K562 (cell line): ENCODE measurements at regions not wholly inside any gene's neighbourhood (a gene's known extent, or its start where the extent isn't known, plus 50 kb on each side); places are given as distances from the start of the nearest gene placed in this dataset.
A peak's percentile ranks its signal among the peaks of the same experiment; 100 is the strongest.

Source experiments
- ATAC-seq: fragments of 200-7000 bp; cut with Tn5 transposase; 3 replicates; pipeline ENCODE4 v1.9.1; 2020; ENCODE audit warnings: moderate library complexity
- BruUV-seq: library from RNA; stranded (reverse); fragments of 400-500 nt; replicated peaks from 2 replicates; lab custom pipeline; 2021; lab: Mats Ljungman, UMichigan
- CTCF ChIA-PET: fragments of 300-600 bp; formaldehyde crosslinking; extraction: SDS; loops from one replicate; lab custom pipeline; 2021; ENCODE audit warnings: low intra/inter-chr PET ratio; lab: Yijun Ruan, JAX
- POLR2A ChIA-PET: fragments of 300-600, 350-650 bp; sonication (Branson Sonifier 250); formaldehyde crosslinking; extraction: SDS; loops from one replicate; lab custom pipeline; 2021; ENCODE audit warnings: antibody characterized with exemption, inconsistent platforms; lab: Yijun Ruan, JAX
- DNase-seq, 4 experiments: peaks; one replicate each; pipeline versions ENCODE4 v3.0.0 to v3.0.0-alpha.2; 2011 to 2018; ENCODE audit warnings: low spot score in 3 of 4, mixed read lengths in 3 of 4; ENCODE audit errors: extremely low read depth in 1 of 4
- FAIRE-seq: peaks from 2 replicates; lab custom pipeline; 2011; peaks lifted over from hg19 to GRCh38; lab: Jason Lieb, UNC
- H2AFZ ChIP-seq: 2 replicates; pipeline ENCODE4 v1.6.0; 2011; ENCODE audit warnings: low read depth, low read length, control low read depth, inconsistent platforms
- H3K27ac ChIP-seq: fragments of 200-600 bp; 3 replicates; pipeline ENCODE4 v1.8.0; 2011; ENCODE audit warnings: low read depth, mild to moderate bottlenecking, control low read depth, inconsistent platforms, low read length, moderate library complexity, mixed read lengths; ENCODE audit errors: extremely low read depth
- H3K27me3 ChIP-seq, 2 experiments: fragments of 300-600 bp in 1 of 2; 2 replicates in 1 of 2; 3 replicates in 1 of 2; pipeline versions ENCODE4 v1.6.0 to v1.8.0; 2011; ENCODE audit warnings: inconsistent platforms in 2 of 2, low read length in 2 of 2, mild to moderate bottlenecking in 1 of 2, mixed read lengths in 1 of 2, moderate library complexity in 1 of 2; ENCODE audit not compliant: control insufficient read depth in 2 of 2, insufficient read depth in 2 of 2
- H3K36me3 ChIP-seq: fragments of 300-600 bp; 3 replicates; pipeline ENCODE4 v1.8.0; 2011; ENCODE audit warnings: mild to moderate bottlenecking, low read length, inconsistent platforms; ENCODE audit not compliant: control insufficient read depth, insufficient read depth
- H3K4me1 ChIP-seq, 2 experiments: fragments of 200-600 bp in 1 of 2; replicated peaks in 1 of 2; 2 replicates in 1 of 2; 3 replicates in 1 of 2; pipeline versions ENCODE4 v1.5.1 to v1.8.0; 2011; ENCODE audit warnings: inconsistent platforms in 2 of 2, low read length in 2 of 2, mild to moderate bottlenecking in 1 of 2, mixed read lengths in 1 of 2, moderate library complexity in 1 of 2; ENCODE audit not compliant: control insufficient read depth in 2 of 2, insufficient read depth in 2 of 2
- H3K4me2 ChIP-seq: 2 replicates; pipeline ENCODE4 v1.6.1; 2011; ENCODE audit warnings: low read length, control low read depth, inconsistent platforms, mixed read lengths; ENCODE audit not compliant: insufficient read depth
- H3K4me3 ChIP-seq: fragments of 200-600 bp; sonication (generic), shearing (Covaris generic); 2 replicates; pipeline ENCODE4 v1.5.1; 2016; ENCODE audit warnings: control low read depth, inconsistent platforms
- H3K79me2 ChIP-seq: fragments of 200-600 bp; 3 replicates; pipeline ENCODE4 v1.8.0; 2011; ENCODE audit warnings: low read length, inconsistent platforms; ENCODE audit not compliant: control insufficient read depth, insufficient read depth
- H3K9ac ChIP-seq, 2 experiments: 2 replicates each; pipeline versions ENCODE4 v1.6.0 to v1.6.1; 2011; ENCODE audit warnings: low read depth in 2 of 2, low read length in 2 of 2, control low read depth in 1 of 2, inconsistent platforms in 1 of 2, mild to moderate bottlenecking in 1 of 2, mixed read lengths in 1 of 2; ENCODE audit not compliant: insufficient read depth in 1 of 2
- H3K9me1 ChIP-seq: one replicate; pipeline ENCODE4 v1.6.0; 2011; ENCODE audit warnings: inconsistent platforms, mild to moderate bottlenecking, low read length, moderate library complexity; ENCODE audit not compliant: control insufficient read depth, insufficient read depth
- H3K9me3 ChIP-seq: replicated peaks from 2 replicates; pipeline ENCODE4 v1.5.1; 2011; ENCODE audit warnings: low read depth, low read length, inconsistent platforms; ENCODE audit not compliant: control insufficient read depth, insufficient read depth
- H4K20me1 ChIP-seq: replicated peaks from 2 replicates; pipeline ENCODE4 v1.6.1; 2011; ENCODE audit warnings: low read length, inconsistent platforms, mixed read lengths; ENCODE audit not compliant: control insufficient read depth, insufficient read depth
- CBX8 ChIP-seq: fragments of 200-600 bp; sonication (generic); IDR thresholded peaks from 2 replicates; pipeline ENCODE4 v1.6.1; 2012; ENCODE audit warnings: borderline replicate concordance, mixed run types, low read depth, mild to moderate bottlenecking, moderate library complexity, mixed read lengths, low read length, control low read depth, inconsistent platforms; ENCODE audit not compliant: poor library complexity, severe bottlenecking; ENCODE audit errors: extremely low read depth
- CEBPB ChIP-seq: fragments of 450-650 bp; IDR thresholded peaks from 2 replicates; pipeline ENCODE4 v1.6.1; 2016; ENCODE audit warnings: missing genetic modification characterization, missing compliant biosample characterization
- NCOA2 ChIP-seq, 2 experiments: fragments of 450-650 bp; IDR thresholded peaks; 2 replicates each; pipeline ENCODE4 v1.6.1; 2018; ENCODE audit warnings: mild to moderate bottlenecking in 2 of 2, moderate library complexity in 1 of 2; ENCODE audit not compliant: partially characterized antibody in 2 of 2
- XRCC3 ChIP-seq: fragments of 450-650 bp; IDR thresholded peaks from 2 replicates; pipeline ENCODE4 v1.6.1; 2017; ENCODE audit warnings: mild to moderate bottlenecking, moderate library complexity
- ZBED1 ChIP-seq: IDR thresholded peaks from 2 replicates; pipeline ENCODE4 v1.6.1; 2014
- WGBS: fragments of 100-300 bp; shearing (Covaris generic); methylation state at CpG from one replicate; pipeline ENCODE4 v1.1.6; 2016; ENCODE audit warnings: low coverage, mixed read lengths; ENCODE audit not compliant: insufficient coverage; ENCODE audit errors: missing lambda C conversion rate; 5-methylcytosine and 5-hydroxymethylcytosine counted together
- in situ Hi-C: fragments of 300-500 bp; cut with MboI; formaldehyde crosslinking; loops from 4 replicates; pipeline ENCODE4 v1.15.0; 2018; ENCODE audit warnings: inconsistent platforms, mixed read lengths
- intact Hi-C: fragments of 100-400 bp; cut with micrococcal nuclease; formaldehyde crosslinking; loops from 2 replicates; pipeline ENCODE4 v1.14.2; 2022
- TF ChIP-seq, protein P1 (sequence below), 3 experiments: IDR thresholded peaks in 2 of 3; conservative IDR thresholded peaks in 1 of 3; 2 replicates each; pipeline ENCODE4 v1.5.1; 2011 to 2012; ENCODE audit warnings: low read length in 3 of 3, mild to moderate bottlenecking in 3 of 3, control low read depth in 2 of 3, improper control_type of control experiment in 1 of 3, inconsistent platforms in 1 of 3, low read depth in 1 of 3, mixed read lengths in 1 of 3, moderate library complexity in 1 of 3; ENCODE audit not compliant: insufficient read depth in 2 of 3

- Histone ChIP-seq H3K4me3 (no peak overlapping the region), H3K27me3 (peaks cover 0 to under 1% of the 10 kb centered on the region in 2 experiments; a peak in 1 of 5 replicates), H3K9me3 (0 out of 2 replicates have a peak, but pooled peaks cover 1% of the 10 kb centered on the region), H3K79me2 (no peaks in the 10 kb centered on the region), H3K4me2 (no peak overlapping the region), H3K36me3 (no peaks in the 10 kb centered on the region), H3K9me1 (no peaks in the 10 kb centered on the region), H3K4me1 (no peaks in the 10 kb centered on the region), H4K20me1 (0 out of 2 replicates have a peak, but pooled peaks cover under 1% of the 10 kb centered on the region), H3K27ac (no peak overlapping the region)
- FAIRE-seq (no peak), ATAC-seq (peak; percentile 54; the same call in 2 of the 3 replicates), DNase-seq (peak in 1 of 4 experiments; percentile 18)
- no TSS peak for BruUV-seq
- in situ Hi-C loops: no loop called here
- POLR2A ChIA-PET: interaction anchor here (0.6 kb wide), 1 partner anchor 60 kb away, joined by 4 read pairs; no protein-coding TSS in a partner anchor
- CTCF ChIA-PET: no interaction called here
- WGBS: 0% methylated on average over 6 of the region's 7 CpGs
- TF ChIP-seq CEBPB (tag) (no peak), ZBED1 (no peak), XRCC3 (no peak), CBX8 (no peak), NCOA2 (IDR thresholded peaks at IDR 0.05; ENCODE audit: partially characterized antibody in 2 of 2) (no peak)
- TF ChIP-seq, protein P1, sequence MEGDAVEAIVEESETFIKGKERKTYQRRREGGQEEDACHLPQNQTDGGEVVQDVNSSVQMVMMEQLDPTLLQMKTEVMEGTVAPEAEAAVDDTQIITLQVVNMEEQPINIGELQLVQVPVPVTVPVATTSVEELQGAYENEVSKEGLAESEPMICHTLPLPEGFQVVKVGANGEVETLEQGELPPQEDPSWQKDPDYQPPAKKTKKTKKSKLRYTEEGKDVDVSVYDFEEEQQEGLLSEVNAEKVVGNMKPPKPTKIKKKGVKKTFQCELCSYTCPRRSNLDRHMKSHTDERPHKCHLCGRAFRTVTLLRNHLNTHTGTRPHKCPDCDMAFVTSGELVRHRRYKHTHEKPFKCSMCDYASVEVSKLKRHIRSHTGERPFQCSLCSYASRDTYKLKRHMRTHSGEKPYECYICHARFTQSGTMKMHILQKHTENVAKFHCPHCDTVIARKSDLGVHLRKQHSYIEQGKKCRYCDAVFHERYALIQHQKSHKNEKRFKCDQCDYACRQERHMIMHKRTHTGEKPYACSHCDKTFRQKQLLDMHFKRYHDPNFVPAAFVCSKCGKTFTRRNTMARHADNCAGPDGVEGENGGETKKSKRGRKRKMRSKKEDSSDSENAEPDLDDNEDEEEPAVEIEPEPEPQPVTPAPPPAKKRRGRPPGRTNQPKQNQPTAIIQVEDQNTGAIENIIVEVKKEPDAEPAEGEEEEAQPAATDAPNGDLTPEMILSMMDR (IDR thresholded peaks at IDR 0.05 in 2 of 3, conservative IDR thresholded peaks at IDR 0.05 in 1 of 3; ENCODE audit: insufficient read depth in 2 of 3, low read depth in 1 of 3, low read length in 3 of 3): peak; percentile 13 to 35 (median 26); a peak in 2 of 6 replicates
- TF ChIP-seq, all 486 proteins: peak for 1
- intact Hi-C loops: no loop called here
- Histone ChIP-seq H2AFZ (no peak overlapping the region), H3K9ac (no peak overlapping the region)
Measured at GRCh38 chr22:27551402-27551801, 250.2 kb downstream of the MN1 start.
